ENCODE measurements at regions not wholly inside any gene's neighbourhood (a gene's known extent, or its start where the extent isn't known, plus 50 kb on each side); places are given as distances from the start of the nearest gene placed in this dataset.

GRCh38 chr12:39240587-39240986, 202.3 kb downstream of the KIF21A start:
- no peak for DNase-seq

DNA sequence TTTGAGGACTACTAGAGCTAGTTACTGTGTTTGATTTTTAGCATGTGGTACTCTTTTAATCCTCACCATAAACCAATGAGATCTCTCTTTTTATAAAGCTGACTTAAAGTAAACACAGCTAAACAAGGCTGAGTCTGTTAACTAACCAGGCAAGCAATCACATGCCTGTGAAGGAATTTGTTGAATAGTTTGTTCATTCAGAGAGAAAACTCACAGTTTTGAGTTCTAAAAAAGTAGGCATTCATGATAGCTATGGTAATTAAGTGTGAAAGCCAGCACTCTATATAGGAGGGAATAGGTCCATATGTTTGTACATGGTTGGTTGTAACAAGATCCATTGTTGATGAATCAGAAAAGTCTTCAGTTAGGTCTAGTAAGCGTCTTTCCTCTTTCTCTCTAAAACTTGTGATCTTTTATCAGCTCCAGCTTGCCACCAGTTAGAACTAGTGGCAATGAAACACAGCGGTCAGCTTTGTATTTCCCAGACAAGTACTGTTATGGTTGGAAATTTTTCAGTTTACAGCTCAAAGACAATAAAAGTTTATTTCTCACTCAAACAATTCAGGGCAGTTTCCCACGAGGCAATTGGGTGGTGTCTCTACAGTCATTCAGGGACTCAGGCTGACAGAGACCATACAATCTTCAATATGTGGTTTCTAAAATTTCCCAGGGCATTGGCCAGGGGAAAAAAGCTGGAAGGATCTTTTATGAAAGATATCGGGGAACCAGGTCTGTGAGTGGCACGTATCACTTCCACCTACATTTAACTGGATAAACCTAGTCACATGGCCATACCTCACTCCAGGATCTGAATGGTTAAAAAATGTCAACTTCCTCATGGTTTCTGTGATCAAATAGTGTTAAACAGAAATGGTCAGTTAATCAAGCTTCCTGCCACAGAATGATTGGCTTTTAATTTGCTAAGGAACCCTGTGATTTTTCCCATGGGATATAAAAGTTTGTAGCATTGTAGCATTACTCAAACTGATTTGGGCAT, 203.1 kb downstream of the KIF21A start:
- DNase-seq = no peak

GRCh38 chr12:39237004-39237403, 205.9 kb downstream of the KIF21A start:
- no peak for DNase-seq

DNA sequence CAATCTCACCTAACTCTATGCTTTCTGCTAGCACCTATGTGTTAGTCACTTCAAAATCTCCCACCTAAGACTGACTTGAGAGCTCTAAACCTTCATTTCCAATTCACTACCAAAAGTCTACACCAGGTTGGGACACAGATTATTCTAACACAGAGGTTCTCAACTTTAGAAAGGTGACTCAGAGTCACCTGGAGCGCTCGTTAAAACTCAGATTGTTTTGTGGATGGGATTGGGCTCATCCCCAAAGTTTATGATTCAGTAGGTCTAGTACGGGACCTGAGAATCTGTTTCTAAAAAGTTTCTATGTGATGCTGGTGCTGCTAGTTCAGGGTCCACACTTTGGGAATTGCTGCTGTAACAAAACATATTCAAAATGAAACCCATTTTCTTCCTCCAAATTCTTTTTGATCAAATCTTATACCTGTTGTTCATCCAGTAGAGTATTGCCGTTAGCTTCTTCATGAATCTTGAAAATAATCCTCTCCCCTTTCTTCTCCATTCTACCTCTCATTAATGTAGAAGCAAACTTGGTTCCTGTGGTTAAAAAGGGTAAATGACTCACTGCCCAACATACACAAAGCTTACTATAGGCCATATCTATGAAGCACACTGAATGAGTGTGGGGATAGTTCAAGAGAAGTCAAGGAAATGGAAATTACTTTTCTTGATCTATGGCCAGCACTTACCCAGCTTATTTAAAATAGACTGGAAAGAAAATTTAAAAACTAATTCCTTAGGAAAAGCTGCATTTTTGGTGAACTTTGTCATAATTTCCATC, 206.7 kb downstream of the KIF21A start:
- DNase-seq = no peak

- DNase-seq = no peak
Observed at GRCh38 chr12:39230086-39230485, 212.8 kb downstream of the KIF21A start.

GRCh38 chr12:39227218-39227617, 215.7 kb downstream of the KIF21A start:
- no peak for DNase-seq

- no peak for DNase-seq
Observed at GRCh38 chr12:39224971-39225370, 217.9 kb downstream of the KIF21A start.

- no peak for DNase-seq
Observed at GRCh38 chr12:39205969-39206368, 237.0 kb downstream of the KIF21A start.

GRCh38 chr12:39199351-39199750, 243.6 kb downstream of the KIF21A start:
- DNase-seq = no peak

GRCh38 chr12:39188689-39189088, 254.2 kb downstream of the KIF21A start:
- no peak for DNase-seq

DNA sequence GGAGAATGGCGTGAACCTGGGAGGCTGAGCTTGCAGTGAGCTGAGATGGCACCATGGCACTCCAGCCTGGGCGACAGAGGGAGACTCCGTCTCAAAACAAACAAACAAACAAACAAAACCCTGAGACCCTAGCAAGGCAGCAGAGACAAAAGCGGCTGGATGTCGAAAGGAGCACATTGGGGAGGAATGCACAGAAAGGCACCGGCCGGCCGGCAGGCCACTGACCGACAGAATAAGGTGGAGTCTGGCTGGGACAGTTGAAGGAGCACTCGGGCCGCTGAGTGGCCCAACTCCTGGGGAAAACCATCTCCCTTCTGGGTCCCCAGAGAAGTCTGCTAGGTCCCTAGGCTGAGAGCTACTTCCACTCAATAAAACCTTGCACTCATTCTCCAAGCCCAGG, 256.2 kb downstream of the KIF21A start:
- no peak for DNase-seq

- no peak for DNase-seq
Observed at GRCh38 chr12:39178837-39179236, 264.1 kb downstream of the KIF21A start.

GRCh38 chr12:39176356-39176755, 266.6 kb downstream of the KIF21A start:
- DNase-seq = no peak

DNA sequence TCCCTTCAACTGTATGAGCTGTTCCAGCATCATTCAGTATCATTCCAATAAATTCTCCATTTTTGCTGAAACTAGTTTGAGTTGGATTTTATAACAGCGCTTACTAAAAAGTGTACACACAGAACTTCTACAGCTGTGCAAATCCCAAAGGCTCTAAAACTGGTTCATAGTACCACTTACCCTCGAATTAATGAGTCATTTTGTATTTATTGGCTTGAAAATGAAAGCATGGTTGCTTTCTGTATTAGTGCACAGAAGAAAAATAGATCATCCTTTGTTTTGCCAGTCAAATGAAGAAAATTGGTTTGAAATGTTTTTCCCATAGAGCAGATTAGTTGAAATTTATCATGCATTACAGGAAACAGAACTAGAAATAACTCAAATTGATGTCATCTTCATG, 268.3 kb upstream of the CPNE8 start:
- no peak for DNase-seq

- no peak for DNase-seq
Observed at GRCh38 chr12:39165338-39165737, 259.9 kb upstream of the CPNE8 start.

DNA sequence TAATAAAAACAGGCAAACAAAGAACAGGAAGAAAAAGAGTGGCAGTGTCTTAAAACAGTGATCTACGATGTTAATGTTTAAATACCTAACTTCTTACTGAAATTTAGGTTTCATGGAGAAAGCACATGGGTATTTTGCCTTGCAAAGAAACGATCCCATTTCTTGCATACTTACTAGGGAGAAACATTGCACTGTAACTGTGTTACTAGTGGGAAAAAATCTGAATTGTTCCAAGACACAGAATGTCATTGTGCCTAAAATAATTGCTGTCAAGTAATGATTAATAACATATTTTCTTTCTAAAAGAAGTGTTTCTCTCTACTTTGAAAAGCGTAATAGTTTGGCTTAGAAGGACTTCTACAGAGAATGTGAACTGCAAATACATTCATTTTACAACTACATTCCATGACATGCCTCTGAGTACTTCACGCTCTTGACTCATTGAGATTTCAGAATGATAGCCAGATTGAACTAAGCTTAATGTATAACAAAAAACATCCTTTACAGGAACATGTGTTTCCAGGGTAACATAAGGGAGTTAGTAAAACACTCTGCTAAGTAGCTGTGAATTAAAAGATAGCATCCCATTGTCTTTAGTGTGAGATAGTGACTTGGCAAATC, 256.2 kb upstream of the CPNE8 start:
- no peak for DNase-seq

DNA sequence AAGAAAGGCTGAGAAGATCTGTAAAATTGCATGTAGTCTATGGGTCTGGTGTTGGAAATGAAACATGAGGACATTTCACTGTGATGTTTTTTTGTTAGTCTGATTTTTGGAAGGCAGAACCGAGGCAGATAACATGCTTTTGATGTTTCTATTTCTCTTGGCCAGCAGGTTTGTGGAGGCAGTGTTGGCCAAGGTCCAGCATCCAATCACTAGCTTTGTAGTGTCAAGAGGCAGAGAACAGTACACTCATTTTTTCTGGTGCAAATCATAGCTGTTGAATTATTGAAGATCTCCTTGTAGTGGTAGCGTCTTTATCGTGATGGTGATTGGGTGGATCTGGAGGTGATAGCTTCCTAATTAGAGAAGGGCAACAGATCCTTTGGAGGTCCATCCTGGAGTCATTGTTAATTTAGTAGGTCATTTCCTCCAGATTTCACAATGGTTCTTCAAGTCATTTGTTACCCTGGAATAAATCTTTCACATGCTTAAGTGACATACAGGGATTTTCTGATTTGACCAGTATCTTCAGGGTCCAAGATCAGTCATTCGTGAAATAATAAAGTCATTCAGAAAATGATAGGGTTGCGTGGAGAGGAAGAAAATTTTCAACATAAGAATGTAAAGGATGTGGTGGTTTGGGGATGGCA, 252.4 kb upstream of the CPNE8 start:
- no peak for DNase-seq

DNA sequence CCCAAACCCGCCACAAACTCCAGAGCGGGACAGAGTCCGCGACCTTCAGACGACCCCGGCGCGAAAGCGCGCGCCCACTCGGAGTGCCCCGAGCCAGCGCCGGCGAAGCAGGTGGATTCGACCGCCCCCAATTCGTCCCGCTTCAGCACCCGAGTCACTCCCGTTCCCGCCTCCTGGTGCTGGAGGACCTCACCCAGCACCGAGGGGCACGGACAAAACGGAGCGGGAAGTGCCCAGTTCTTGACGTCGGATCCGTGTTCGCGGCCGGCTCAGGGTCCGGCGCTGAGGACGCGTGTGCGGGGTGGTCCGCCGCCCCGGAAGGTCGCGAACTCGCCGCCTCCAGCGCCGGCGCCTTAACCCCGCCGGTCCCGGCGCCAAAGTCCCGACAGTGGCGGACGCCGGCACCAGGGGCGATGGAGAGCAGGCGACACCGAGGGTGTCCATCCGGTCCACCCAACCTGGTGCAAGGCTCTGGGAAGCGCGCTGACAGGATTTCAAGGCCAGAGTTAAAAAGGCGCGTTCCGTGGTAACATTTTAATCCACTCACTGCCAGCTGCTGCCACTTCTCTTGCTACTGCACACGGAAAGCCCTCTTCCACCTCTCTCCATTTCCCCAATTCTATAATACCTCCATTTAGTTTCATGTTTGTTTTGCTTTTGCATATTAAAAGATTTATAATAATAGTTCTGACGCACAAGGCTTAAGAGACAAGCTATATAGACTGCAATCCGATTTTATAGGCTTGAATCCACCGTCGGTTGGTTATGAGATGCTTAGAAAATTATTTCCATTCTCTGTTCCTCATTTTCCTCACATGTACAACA, 240.0 kb upstream of the CPNE8 start:
- DNase-seq = peak; percentile 21

DNA sequence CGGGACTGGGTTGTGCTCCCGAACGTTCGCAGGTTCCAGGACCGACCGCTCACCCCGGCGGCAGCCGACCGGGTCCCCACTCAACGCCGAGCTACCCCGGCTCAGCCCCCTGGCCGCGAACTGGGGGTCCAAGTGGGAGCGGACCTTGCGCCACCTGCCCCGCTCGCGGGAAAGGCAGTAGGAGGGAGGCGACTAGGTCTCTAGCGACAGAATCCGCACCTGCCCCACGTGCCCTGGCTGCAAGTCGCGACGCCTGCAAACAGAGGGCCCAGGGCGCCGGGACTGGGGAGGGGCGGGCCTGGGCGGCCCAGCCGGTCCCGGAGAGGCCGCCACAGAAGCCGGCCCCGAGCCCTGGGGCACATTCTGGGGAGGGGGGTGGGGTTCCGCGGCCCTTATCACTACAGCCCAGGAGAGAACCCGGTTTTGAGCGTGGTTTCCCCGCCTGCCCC, 239.2 kb upstream of the CPNE8 start:
- DNase-seq = no peak

- no peak for DNase-seq
Observed at GRCh38 chr12:39138268-39138667, 232.9 kb upstream of the CPNE8 start.

DNA sequence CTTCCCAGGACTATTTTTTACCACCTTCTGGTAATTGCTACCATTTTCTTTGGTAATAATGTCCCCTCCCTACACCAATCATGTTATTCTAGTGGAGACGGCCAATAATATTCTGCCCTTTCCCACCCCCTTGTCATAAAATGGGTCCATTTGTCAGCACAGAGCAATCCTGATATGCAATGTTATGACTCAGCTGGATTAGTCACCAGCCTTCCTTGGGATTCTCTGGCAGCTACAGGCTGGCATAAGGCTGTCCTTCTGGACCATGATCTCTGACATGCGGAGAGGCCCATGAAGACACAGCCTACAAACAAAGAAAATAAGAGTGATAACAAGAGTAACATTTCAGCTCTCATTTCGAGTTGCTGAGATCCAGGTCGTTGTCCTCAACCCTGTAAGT, 222.0 kb upstream of the CPNE8 start:
- no peak for DNase-seq

GRCh38 chr12:39125566-39125965, 220.2 kb upstream of the CPNE8 start:
- DNase-seq = no peak
